WERI-Rb-1 (cell line): ENCODE measurements at regions not wholly inside any gene's neighbourhood (a gene's known extent, or its start where the extent isn't known, plus 50 kb on each side); places are given as distances from the start of the nearest gene placed in this dataset.

Experiments used
- DNase-seq: peaks from one replicate; pipeline ENCODE4 v3.0.0-alpha.2; 2020
- H3K27ac ChIP-seq: fragments of 250-450 bp; sonication (Bioruptor Pico); 2 replicates; pipeline ENCODE4 v1.5.1; 2020; ENCODE audit warnings: mild to moderate bottlenecking, moderate library complexity
- H3K27me3 ChIP-seq: fragments of 250-450 bp; sonication (Bioruptor Pico); 2 replicates; pipeline ENCODE4 v1.5.1; 2021; ENCODE audit warnings: mild to moderate bottlenecking, low read depth, moderate library complexity; ENCODE audit not compliant: insufficient read depth, severe bottlenecking
- H3K36me3 ChIP-seq: fragments of 250-450 bp; sonication (Bioruptor Pico); 2 replicates; pipeline ENCODE4 v1.5.1; 2020; ENCODE audit warnings: mild to moderate bottlenecking, moderate library complexity
- H3K4me3 ChIP-seq: 2 replicates; pipeline ENCODE4 v1.5.1; 2011; ENCODE audit warnings: low read depth, mild to moderate bottlenecking, control low read depth, low read length
- H3K9me3 ChIP-seq: fragments of 250-450 bp; sonication (Bioruptor Pico); 2 replicates; pipeline ENCODE4 v1.5.1; 2021; ENCODE audit warnings: mild to moderate bottlenecking, moderate library complexity; ENCODE audit not compliant: severe bottlenecking
- CTCF ChIP-seq: IDR thresholded peaks from 2 replicates; pipeline ENCODE4 v1.5.1; 2011; ENCODE audit warnings: low read depth, mild to moderate bottlenecking, control low read depth, inconsistent platforms, low read length

- Histone ChIP-seq H3K9me3 (no peaks in the 10 kb centered on the region), H3K4me3 (no peak overlapping the region), H3K36me3 (no peaks in the 10 kb centered on the region), H3K27me3 (peaks cover 82% of the 10 kb centered on the region), H3K27ac (no peak overlapping the region)
- TF ChIP-seq CTCF, result 0 out of 2 replicates have a peak, but pooled peaks have one; percentile 10
- no peak for DNase-seq
These were observed 153.8 kb downstream of the TTC32 start for GRCh38 chr2:19748073-19748375.

GRCh38 chr2:19747310-19748072, 154.3 kb downstream of the TTC32 start:
- DNase-seq, result no peak
- no peak overlapping the region for H3K27ac ChIP-seq

GRCh38 chr2:19746611-19747309, 155.0 kb downstream of the TTC32 start:
- peak; percentile 77 for DNase-seq
- Histone ChIP-seq H3K27me3 (peaks cover 78% of the 10 kb centered on the region), H3K27ac (no peak overlapping the region), H3K4me3 (no peak overlapping the region), H3K9me3 (no peaks in the 10 kb centered on the region), H3K36me3 (no peaks in the 10 kb centered on the region)
- TF ChIP-seq CTCF, result peak; percentile 84

More at GRCh38 chr2:19747310-19748072, 154.3 kb downstream of the TTC32 start:
- Histone ChIP-seq H3K27me3 (peaks cover 84% of the 10 kb centered on the region), H3K4me3 (no peak overlapping the region), H3K36me3 (no peaks in the 10 kb centered on the region), H3K9me3 (no peaks in the 10 kb centered on the region)
- no peak for TF ChIP-seq CTCF

- no peak overlapping the region for H3K27ac ChIP-seq
- H3K36me3 ChIP-seq, result no peaks in the 10 kb centered on the region
- H3K4me3 ChIP-seq, result no peak overlapping the region
- no peak for DNase-seq
- H3K27me3 ChIP-seq, result peaks cover 72% of the 10 kb centered on the region
- TF ChIP-seq CTCF, result no peak
- H3K9me3 ChIP-seq, result no peaks in the 10 kb centered on the region
These were observed 155.6 kb downstream of the TTC32 start for GRCh38 chr2:19746137-19746600.

GRCh38 chr2:19745318-19746136, 156.3 kb downstream of the TTC32 start:
- no peaks in the 10 kb centered on the region for H3K9me3 ChIP-seq
- H3K36me3 ChIP-seq, result no peaks in the 10 kb centered on the region

More at GRCh38 chr2:19745318-19746136, 156.3 kb downstream of the TTC32 start:
- Histone ChIP-seq H3K27ac (no peak overlapping the region), H3K27me3 (peaks cover 71% of the 10 kb centered on the region), H3K4me3 (no peak overlapping the region)
- TF ChIP-seq CTCF, result no peak
- DNase-seq, result no peak
